GM13976 (cell line): ENCODE measurements at regions not wholly inside any gene's neighbourhood (a gene's known extent, or its start where the extent isn't known, plus 50 kb on each side); places are given as distances from the start of the nearest gene placed in this dataset.

Experiments used
- DNase-seq: peaks from one replicate; pipeline ENCODE4 v3.0.0; 2012; ENCODE audit warnings: low spot score
- in situ Hi-C: fragments of 300-500 bp; cut with MboI; formaldehyde crosslinking; loops from one replicate; pipeline ENCODE4 v1.12.0; 2022; ENCODE audit warnings: low sequenced_read_pairs, mixed read lengths, inconsistent platforms; ENCODE audit not compliant: unreplicated experiment
- TF ChIP-seq, protein P1 (sequence below): IDR thresholded peaks from 2 replicates; pipeline ENCODE4 v1.5.1; 2012; ENCODE audit warnings: borderline replicate concordance, mild to moderate bottlenecking; ENCODE audit not compliant: insufficient read depth; ENCODE audit errors: extremely low read depth, missing control alignments, control extremely low read depth

DNA sequence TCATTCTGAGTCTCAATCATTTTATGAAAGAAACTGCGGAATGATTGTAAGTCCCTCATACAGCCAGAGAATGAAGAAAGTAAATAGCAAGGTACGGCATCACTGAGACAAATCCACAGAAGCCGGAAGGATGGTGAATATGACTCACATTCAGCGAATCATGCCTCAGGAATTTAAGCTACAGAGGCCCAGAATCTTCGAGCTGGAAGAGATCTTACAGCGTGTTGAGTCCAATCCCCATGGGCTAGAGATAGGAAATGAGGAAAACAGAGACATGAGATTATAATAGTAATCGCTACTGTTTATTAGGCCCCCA is 173.2 kb downstream of the KIF18A start:
- DNase-seq, result no peak
- TF ChIP-seq, protein P1, sequence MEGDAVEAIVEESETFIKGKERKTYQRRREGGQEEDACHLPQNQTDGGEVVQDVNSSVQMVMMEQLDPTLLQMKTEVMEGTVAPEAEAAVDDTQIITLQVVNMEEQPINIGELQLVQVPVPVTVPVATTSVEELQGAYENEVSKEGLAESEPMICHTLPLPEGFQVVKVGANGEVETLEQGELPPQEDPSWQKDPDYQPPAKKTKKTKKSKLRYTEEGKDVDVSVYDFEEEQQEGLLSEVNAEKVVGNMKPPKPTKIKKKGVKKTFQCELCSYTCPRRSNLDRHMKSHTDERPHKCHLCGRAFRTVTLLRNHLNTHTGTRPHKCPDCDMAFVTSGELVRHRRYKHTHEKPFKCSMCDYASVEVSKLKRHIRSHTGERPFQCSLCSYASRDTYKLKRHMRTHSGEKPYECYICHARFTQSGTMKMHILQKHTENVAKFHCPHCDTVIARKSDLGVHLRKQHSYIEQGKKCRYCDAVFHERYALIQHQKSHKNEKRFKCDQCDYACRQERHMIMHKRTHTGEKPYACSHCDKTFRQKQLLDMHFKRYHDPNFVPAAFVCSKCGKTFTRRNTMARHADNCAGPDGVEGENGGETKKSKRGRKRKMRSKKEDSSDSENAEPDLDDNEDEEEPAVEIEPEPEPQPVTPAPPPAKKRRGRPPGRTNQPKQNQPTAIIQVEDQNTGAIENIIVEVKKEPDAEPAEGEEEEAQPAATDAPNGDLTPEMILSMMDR, result no peak
- in situ Hi-C loops, result no loop called here

DNA sequence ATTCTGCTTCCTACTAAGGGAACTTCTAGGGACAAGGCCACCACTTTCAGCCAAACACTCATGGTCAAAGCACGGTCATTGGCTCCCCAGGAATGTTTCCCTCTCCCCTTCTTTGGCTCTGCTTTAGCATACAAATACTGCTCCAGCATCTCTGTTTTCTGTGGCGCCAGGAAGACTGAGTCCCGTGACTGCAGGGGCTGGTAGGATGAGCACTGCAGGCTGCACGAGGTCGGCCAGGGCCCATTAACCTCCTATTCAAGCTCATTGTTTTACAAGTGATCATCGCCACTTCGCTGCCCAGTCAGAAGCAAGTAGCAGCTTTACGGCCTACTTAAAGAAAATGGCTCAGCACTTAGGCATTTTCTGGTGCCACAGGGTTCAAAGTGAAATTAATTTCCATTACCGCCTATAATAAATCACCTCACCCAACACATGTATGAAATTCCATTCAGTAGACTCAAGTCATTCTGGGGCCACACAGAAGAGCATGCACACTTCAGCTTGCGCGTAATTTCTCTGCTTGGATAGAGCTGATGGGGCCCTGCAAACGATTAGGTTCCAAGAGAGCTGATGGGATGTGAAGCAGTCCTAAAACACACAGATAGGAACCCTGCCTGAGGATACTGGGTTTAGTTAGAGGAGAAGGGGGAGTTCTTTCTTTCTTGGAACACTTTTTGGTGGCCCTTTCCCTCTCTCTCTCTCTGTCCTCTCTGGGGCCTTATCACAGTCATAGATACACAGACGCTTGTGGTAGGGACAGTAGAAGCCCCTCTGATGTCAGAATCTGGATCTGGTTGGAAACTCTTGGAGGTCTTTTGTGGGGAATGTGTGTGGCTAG is 173.7 kb downstream of the KIF18A start:
- TF ChIP-seq, protein P1, result no peak
- in situ Hi-C loops, result no loop called here
- no peak for DNase-seq

DNA sequence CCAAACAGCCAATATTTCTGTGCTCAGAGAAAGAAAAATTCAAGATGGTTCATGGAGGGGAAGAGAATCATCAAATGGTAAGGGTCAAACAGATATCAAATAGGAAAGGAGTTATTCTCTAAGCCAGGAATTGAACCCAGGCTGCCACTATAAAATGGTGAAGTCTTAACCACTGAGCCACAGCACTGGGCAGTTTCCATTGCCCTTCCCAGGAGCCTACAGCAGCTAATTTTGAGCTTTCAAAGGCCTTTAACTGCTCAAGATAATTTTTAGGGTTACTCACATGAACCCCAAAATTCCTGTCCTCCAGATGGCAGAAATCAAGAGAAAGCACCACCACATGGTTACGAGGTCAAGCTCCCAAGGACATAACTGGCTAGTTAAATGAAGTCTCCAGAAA is 176.2 kb downstream of the KIF18A start:
- DNase-seq, result no peak
- TF ChIP-seq, protein P1, result no peak
- in situ Hi-C loops, result no loop called here

DNA sequence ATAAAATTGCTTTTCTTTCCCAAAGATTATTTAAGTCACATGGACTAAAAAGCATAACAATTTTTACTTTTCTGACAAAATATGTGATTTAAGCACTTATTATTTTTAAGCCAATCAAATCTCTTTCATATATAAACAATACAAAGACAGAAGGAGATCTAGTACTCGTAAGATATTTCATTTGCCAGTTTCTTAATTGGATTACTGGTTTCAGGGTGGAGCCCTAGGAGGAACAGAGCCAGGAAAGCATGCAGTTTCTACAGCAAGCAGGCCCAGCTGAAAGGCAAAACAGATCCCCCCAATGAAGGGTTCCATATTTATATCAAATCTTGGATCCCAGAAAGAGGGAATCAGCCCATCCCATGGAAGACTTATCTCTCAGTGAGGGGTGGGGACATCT is 177.0 kb downstream of the KIF18A start:
- in situ Hi-C loops, result no loop called here

DNA sequence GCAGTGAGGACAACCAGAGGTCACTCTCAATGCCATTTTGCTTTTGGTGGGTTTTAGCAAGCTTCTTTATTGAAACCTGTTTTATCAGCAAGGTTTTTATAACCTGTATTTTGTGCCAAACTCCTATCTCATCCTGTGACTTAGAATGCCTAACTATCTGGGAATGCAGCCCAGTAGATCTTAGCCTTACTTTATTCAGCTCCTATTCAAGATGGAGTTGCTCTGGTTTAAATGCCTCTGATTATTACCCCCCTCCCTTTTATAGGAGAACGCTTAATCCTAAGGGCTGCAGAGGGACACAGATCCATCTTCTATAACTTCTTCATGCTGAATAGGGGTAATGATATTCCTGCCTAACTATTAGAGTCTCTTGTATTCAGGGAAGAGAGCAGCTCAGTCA is 179.1 kb downstream of the KIF18A start:
- in situ Hi-C loops, result no loop called here
- TF ChIP-seq, protein P1, result no peak
- DNase-seq, result no peak

More for the DNA sequence above, 177.0 kb downstream of the KIF18A start:
- no peak for DNase-seq
- TF ChIP-seq, protein P1, result no peak

DNA sequence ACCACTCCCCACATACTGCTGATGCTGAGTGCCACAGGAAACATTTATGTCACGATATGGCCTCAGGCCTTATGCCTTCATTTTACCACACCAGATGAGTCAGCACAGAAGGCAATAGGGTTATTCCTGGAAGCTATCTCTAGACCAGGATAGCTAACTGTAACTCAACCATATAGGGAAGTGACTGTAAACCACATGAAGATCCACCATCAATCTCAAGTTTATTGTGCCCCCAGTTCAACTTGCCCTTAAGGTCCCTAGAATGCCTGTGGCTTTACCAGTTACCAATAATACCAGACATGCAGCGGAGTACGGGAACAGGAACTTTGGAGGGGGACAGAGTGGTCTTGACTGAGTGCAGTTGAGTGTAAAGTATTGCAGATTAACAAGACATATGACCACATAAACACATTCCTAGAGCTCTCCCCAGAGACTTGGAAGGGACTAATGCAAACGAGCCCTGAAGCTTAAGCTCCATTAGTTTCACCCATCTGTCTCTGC is 180.9 kb downstream of the KIF18A start:
- TF ChIP-seq, protein P1, result no peak
- in situ Hi-C loops, result no loop called here
- DNase-seq, result no peak
